Mesodermal cell (in vitro differentiated cells): ENCODE measurements at regions not wholly inside any gene's neighbourhood (a gene's known extent, or its start where the extent isn't known, plus 50 kb on each side); places are given as distances from the start of the nearest gene placed in this dataset.

Experiments
- H3K27ac ChIP-seq: 2 replicates; pipeline ENCODE4 v1.7.0; 2013; ENCODE audit warnings: mild to moderate bottlenecking, low read depth, low read length, moderate library complexity; ENCODE audit not compliant: severe bottlenecking
- H3K36me3 ChIP-seq: 2 replicates; pipeline ENCODE4 v1.7.1; 2013; ENCODE audit warnings: mild to moderate bottlenecking, low read length, moderate library complexity; ENCODE audit not compliant: control insufficient read depth, insufficient read depth
- H3K4me1 ChIP-seq: one replicate; pipeline ENCODE4 v1.7.1; 2013; ENCODE audit warnings: mild to moderate bottlenecking, low read length; ENCODE audit not compliant: insufficient read depth, control insufficient read depth, poor library complexity, severe bottlenecking
- H3K4me3 ChIP-seq: 2 replicates; pipeline ENCODE4 v1.7.0; 2013; ENCODE audit warnings: low read length, control low read depth, mild to moderate bottlenecking; ENCODE audit not compliant: insufficient read depth, poor library complexity, severe bottlenecking; ENCODE audit errors: extremely low read depth
- H3K9me3 ChIP-seq: 2 replicates; pipeline ENCODE4 v1.7.1; 2013; ENCODE audit warnings: mild to moderate bottlenecking, low read length, moderate library complexity; ENCODE audit not compliant: control insufficient read depth
- WGBS, 2 experiments: methylation state at CpG; one replicate each; pipeline ENCODE4 v1.1.5; 2013; ENCODE audit warnings: missing lambda C conversion rate in 2 of 2; ENCODE audit not compliant: insufficient coverage in 2 of 2; 5-methylcytosine and 5-hydroxymethylcytosine counted together

- Histone ChIP-seq H3K9me3 (no peaks in the 10 kb centered on the region), H3K36me3 (no peaks in the 10 kb centered on the region), H3K4me1 (no peaks in the 10 kb centered on the region), H3K27ac (no peak overlapping the region), H3K4me3 (no peak overlapping the region)
- 80 to 100% methylated on average over 3 to 4 of the region's 4 CpGs for WGBS, 2 experiments
Observed at GRCh38 chr3:160065282-160065681, 76.6 kb downstream of the IL12A start.

GRCh38 chr3:160065786-160066185 is 77.2 kb downstream of the IL12A start:
- no peak overlapping the region for H3K27ac ChIP-seq
- no peaks in the 10 kb centered on the region for H3K4me1 ChIP-seq
- H3K36me3 ChIP-seq, result no peaks in the 10 kb centered on the region
- no peaks in the 10 kb centered on the region for H3K9me3 ChIP-seq
- 96% methylated on average over 3 of the region's 4 CpGs; no CpG with 5 or more reads in 1 of the 2 experiments for WGBS, 2 experiments
- no peak overlapping the region for H3K4me3 ChIP-seq

- Histone ChIP-seq H3K4me3 (no peak overlapping the region), H3K4me1 (no peaks in the 10 kb centered on the region), H3K9me3 (no peaks in the 10 kb centered on the region), H3K36me3 (no peaks in the 10 kb centered on the region), H3K27ac (no peak overlapping the region)
- WGBS, 2 experiments, result 71 to 100% methylated on average over 1 of the region's 3 CpGs
Observed at GRCh38 chr3:160069986-160070385, 81.4 kb downstream of the IL12A start.

GRCh38 chr3:160076519-160076918 is 87.9 kb downstream of the IL12A start:
- H3K4me3 ChIP-seq, result no peak overlapping the region
- 71 to 100% methylated on average over 2 to 3 of the region's 3 CpGs for WGBS, 2 experiments
- no peak overlapping the region for H3K27ac ChIP-seq
- H3K9me3 ChIP-seq, result no peaks in the 10 kb centered on the region
- no peaks in the 10 kb centered on the region for H3K4me1 ChIP-seq
- no peaks in the 10 kb centered on the region for H3K36me3 ChIP-seq

- Histone ChIP-seq H3K9me3 (no peaks in the 10 kb centered on the region), H3K27ac (no peak overlapping the region), H3K4me1 (no peaks in the 10 kb centered on the region), H3K36me3 (no peaks in the 10 kb centered on the region), H3K4me3 (no peak overlapping the region)
- 85% methylated on average over 3 of the region's 3 CpGs for WGBS, 2 experiments
Observed at GRCh38 chr3:160078533-160078932, 89.9 kb downstream of the IL12A start.

GRCh38 chr3:160081958-160082533 is 93.4 kb downstream of the IL12A start:
- Histone ChIP-seq H3K27ac (no peak overlapping the region), H3K4me3 (no peak overlapping the region), H3K36me3 (no peaks in the 10 kb centered on the region), H3K9me3 (no peaks in the 10 kb centered on the region), H3K4me1 (no peaks in the 10 kb centered on the region)
- 81 to 100% methylated on average over 2 of the region's 2 CpGs for WGBS, 2 experiments

GRCh38 chr3:160084998-160085397 is 96.4 kb downstream of the IL12A start:
- Histone ChIP-seq H3K4me1 (no peaks in the 10 kb centered on the region), H3K27ac (no peak overlapping the region), H3K4me3 (no peak overlapping the region), H3K36me3 (no peaks in the 10 kb centered on the region), H3K9me3 (no peaks in the 10 kb centered on the region)
- WGBS, 2 experiments, result no CpG with 5 or more reads among the region's 1 CpG

- Histone ChIP-seq H3K27ac (no peak overlapping the region), H3K9me3 (no peaks in the 10 kb centered on the region), H3K4me3 (no peak overlapping the region), H3K36me3 (no peaks in the 10 kb centered on the region), H3K4me1 (no peaks in the 10 kb centered on the region)
- 84 to 89% methylated on average over 3 of the region's 3 CpGs for WGBS, 2 experiments
Observed at GRCh38 chr3:160088492-160089137, 100.0 kb downstream of the IL12A start.

- H3K27ac ChIP-seq, result no peak overlapping the region
- H3K36me3 ChIP-seq, result no peaks in the 10 kb centered on the region
- WGBS, 2 experiments, result 100% methylated on average over 2 to 4 of the region's 4 CpGs
- no peak overlapping the region for H3K4me3 ChIP-seq
- no peaks in the 10 kb centered on the region for H3K4me1 ChIP-seq
- no peaks in the 10 kb centered on the region for H3K9me3 ChIP-seq
Observed at GRCh38 chr3:160090653-160091052, 102.0 kb downstream of the IL12A start.

GRCh38 chr3:160091441-160091840 is 102.8 kb downstream of the IL12A start:
- no peak overlapping the region for H3K4me3 ChIP-seq
- H3K9me3 ChIP-seq, result no peaks in the 10 kb centered on the region
- no peaks in the 10 kb centered on the region for H3K4me1 ChIP-seq
- WGBS, 2 experiments, result 88 to 89% methylated on average over 4 of the region's 4 CpGs
- H3K36me3 ChIP-seq, result no peaks in the 10 kb centered on the region
- H3K27ac ChIP-seq, result no peak overlapping the region

- H3K27ac ChIP-seq, result no peak overlapping the region
- H3K9me3 ChIP-seq, result no peaks in the 10 kb centered on the region
- no peaks in the 10 kb centered on the region for H3K4me1 ChIP-seq
- no peaks in the 10 kb centered on the region for H3K36me3 ChIP-seq
- no peak overlapping the region for H3K4me3 ChIP-seq
- 89 to 92% methylated on average over 4 of the region's 4 CpGs for WGBS, 2 experiments
Observed at GRCh38 chr3:160092760-160093159, 104.1 kb downstream of the IL12A start.
